GM06990 (cell line): ENCODE measurements at regions not wholly inside any gene's neighbourhood (a gene's known extent, or its start where the extent isn't known, plus 50 kb on each side); places are given as distances from the start of the nearest gene placed in this dataset.

ENCODE experiments used
- DNase-seq: peaks from one replicate; pipeline ENCODE4 v3.0.0-alpha.2; 2011; ENCODE audit not compliant: insufficient read length; ENCODE audit errors: extremely low read depth
- H3K27me3 ChIP-seq: replicated peaks from 2 replicates; pipeline ENCODE4 v1.6.0; 2011; ENCODE audit warnings: low read length; ENCODE audit not compliant: control insufficient read depth, insufficient read depth
- H3K36me3 ChIP-seq: 2 replicates; pipeline ENCODE4 v1.5.1; 2011; ENCODE audit warnings: low read length; ENCODE audit not compliant: control insufficient read depth, insufficient read depth
- H3K4me3 ChIP-seq: replicated peaks from 2 replicates; pipeline ENCODE4 v1.5.1; 2011; ENCODE audit warnings: low read depth, mild to moderate bottlenecking, control low read depth, low read length
- TF ChIP-seq, protein P1 (sequence below): IDR thresholded peaks from 2 replicates; pipeline ENCODE4 v1.5.1; 2011; ENCODE audit warnings: low read length, control low read depth, mild to moderate bottlenecking, inconsistent platforms; ENCODE audit not compliant: insufficient read depth, poor library complexity, severe bottlenecking

DNA sequence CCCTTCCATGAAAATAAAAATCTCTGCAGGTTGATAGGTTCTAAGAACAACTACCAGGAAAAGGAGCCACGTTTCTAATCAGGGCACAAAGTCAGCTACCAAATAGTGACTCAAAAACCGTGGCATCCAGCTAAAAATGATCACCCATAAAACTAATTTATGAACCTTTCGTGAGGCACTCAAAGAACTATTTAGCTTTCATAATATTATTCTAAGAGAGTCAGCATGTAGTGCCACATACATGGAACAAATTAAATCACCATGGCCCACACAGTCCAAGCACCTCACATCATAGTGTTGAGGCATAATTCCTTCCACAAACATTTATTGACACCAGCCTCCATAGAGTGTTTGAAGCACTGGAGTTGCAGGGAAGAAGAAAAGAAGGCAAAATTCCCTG is 252.0 kb upstream of the PPARGC1A start:
- Histone ChIP-seq H3K36me3 (no peaks in the 10 kb centered on the region), H3K27me3 (no peaks in the 10 kb centered on the region), H3K4me3 (no peak overlapping the region)
- DNase-seq: no peak
- TF ChIP-seq, protein P1, sequence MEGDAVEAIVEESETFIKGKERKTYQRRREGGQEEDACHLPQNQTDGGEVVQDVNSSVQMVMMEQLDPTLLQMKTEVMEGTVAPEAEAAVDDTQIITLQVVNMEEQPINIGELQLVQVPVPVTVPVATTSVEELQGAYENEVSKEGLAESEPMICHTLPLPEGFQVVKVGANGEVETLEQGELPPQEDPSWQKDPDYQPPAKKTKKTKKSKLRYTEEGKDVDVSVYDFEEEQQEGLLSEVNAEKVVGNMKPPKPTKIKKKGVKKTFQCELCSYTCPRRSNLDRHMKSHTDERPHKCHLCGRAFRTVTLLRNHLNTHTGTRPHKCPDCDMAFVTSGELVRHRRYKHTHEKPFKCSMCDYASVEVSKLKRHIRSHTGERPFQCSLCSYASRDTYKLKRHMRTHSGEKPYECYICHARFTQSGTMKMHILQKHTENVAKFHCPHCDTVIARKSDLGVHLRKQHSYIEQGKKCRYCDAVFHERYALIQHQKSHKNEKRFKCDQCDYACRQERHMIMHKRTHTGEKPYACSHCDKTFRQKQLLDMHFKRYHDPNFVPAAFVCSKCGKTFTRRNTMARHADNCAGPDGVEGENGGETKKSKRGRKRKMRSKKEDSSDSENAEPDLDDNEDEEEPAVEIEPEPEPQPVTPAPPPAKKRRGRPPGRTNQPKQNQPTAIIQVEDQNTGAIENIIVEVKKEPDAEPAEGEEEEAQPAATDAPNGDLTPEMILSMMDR: no peak

DNA sequence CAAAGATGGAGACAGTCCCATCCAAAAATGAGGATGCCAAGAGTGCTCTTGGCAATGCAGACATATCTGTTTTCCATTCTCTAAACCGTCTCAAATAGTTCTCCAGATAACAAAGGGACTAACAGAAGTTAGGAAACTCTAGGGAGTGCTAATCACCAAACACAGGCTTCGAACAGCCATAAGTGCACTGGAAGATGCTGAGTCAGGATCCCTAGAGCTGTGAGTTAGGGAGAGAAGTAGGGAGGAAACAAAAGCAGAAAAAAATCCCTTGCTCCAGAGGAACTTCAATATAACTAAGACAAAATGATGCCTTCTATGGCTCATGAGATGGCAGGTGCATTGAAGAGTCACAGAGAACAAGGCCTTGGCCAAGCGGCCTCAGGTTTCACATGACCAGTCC is 251.0 kb upstream of the PPARGC1A start:
- Histone ChIP-seq H3K36me3 (no peaks in the 10 kb centered on the region), H3K27me3 (no peaks in the 10 kb centered on the region), H3K4me3 (no peak overlapping the region)
- TF ChIP-seq, protein P1: no peak
- DNase-seq: no peak

DNA sequence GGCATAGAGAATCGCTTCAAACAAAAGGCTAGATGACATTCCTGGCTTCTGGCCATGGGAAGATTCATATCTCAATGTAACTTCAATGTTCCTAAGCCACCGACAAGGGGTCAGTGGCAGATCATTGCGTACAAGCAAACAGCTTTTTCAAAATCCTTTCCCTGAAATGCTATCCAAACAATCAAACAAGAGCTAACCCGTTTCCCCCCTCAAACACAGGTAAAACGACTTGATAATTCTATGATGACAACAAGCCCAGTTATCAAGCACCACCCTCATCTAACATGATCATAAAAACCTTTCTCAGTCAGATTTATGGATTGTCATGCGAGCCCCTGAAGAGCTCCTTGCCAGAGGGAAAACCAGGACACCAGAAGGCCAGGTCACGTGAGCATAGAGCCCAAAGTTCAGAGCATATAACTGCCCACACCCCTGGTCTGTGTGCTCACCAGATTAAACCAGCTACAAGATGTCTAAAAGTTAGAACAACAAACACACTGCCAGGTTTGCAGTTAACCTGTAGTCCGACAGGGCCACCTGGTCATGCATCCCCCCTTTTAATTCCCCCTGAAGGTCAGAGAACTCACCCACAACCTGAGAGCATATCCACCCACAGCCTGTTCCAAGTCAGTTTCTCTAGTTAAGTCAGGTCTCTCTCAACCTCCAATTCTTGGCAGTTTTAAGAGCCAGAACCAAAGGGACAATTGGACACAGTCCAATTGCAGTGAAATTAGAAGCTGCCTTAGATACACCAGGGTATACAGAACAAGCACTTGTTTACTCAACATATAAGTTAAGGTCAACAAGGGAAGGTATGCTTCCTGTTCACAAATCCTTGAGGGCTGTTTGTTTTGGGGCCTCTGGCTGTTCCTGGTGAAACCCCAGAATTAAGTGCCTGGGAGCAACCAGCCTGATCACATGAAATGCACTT is 248.1 kb upstream of the PPARGC1A start:
- Histone ChIP-seq H3K36me3 (no peaks in the 10 kb centered on the region), H3K27me3 (no peaks in the 10 kb centered on the region), H3K4me3 (no peak overlapping the region)
- TF ChIP-seq, protein P1: no peak
- DNase-seq: no peak

DNA sequence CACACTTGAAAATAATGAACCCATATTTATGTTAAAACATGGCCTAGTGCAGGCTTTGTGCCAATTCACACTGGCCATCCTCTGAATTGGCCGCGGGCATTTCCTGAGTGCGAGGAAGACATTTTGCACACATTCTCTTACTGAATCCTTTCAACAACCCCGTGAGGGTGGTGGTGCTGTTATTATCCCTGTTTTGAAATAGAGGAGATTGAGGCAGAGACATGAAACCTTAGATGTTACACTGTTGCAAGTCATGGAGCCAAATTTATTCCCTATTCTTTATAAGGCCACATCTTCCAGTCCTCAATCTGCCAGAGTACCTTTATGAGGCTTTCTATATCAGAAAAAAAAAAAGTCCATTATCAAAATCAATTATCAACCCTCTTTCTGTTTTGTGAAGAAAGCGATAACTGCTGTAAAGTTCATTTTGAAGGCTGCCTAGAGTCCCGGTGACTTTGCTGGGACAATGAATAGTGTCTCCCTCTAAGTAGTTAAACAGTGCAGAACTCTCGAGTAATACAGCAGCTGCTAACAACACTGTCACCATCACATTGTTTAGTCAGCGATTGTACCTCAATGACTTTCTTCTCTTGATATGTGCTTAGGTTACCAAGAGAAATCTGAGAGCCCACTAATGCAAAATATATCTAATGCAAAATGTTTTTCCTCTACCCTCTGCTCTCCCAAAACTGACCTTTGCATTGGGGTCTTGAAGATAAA is 242.3 kb upstream of the PPARGC1A start:
- no peak overlapping the region for H3K4me3 ChIP-seq
- no peaks in the 10 kb centered on the region for H3K36me3 ChIP-seq
- TF ChIP-seq, protein P1: no peak
- DNase-seq: no peak
- H3K27me3 ChIP-seq: no peaks in the 10 kb centered on the region

DNA sequence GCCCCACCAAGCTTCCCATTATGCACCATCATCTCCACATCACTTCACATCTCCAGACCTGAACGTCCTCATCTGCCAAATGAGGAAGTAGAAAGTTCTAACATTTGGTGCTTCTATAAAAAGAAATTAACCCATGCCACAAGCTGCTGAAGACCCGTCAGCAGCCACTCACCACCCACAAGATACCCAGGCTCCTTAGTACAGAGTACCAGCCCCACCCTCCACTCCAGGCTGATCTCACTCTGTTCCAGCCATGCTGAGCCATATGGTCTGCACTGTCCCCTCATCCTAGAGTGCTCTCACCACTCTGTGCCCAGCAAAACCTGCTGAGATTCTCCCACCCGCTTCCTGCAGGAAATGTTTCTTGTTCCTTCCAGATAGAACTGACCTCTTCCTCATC is 240.8 kb upstream of the PPARGC1A start:
- H3K36me3 ChIP-seq: no peaks in the 10 kb centered on the region
- H3K27me3 ChIP-seq: no peaks in the 10 kb centered on the region
- H3K4me3 ChIP-seq: no peak overlapping the region
- TF ChIP-seq, protein P1: no peak
- DNase-seq: no peak
